ENCODE measurements at regions not wholly inside any gene's neighbourhood (a gene's known extent, or its start where the extent isn't known, plus 50 kb on each side); places are given as distances from the start of the nearest gene placed in this dataset.

DNA sequence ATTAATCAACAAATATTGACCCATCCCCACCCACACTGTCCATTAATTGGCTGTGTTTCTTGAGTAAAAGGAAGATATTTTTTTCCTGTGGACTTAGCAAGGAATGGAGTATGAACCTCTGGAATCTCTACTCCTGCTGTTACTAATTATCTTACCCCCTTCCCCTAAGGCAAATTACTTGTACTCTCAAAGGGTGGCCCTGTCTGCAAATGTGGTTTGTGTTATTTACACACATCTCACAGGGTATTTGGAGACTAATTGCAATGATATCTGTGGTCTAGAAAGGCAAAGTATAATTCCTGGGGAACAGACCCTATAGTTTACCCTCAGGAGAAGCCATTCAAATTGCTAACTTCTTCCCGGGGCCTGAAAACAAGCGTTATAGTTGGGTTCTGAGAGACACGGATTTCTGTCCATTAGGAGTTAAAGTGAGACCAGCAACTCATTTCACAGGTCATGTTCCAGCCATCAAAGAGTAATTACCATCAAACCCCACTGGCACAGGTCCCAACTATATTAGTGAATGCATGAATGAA, 133.0 kb upstream of the RASGEF1B start:
- TF ChIP-seq SIN3A (IDR thresholded peaks at IDR 0.05; ENCODE audit: borderline replicate concordance, insufficient read depth, low read length): no peak
- TF ChIP-seq FOXP2 (optimal IDR thresholded peaks at IDR 0.05; ENCODE audit: borderline replicate concordance, extremely low read depth, extremely low read length, insufficient read depth): no peak
- no peak for TF ChIP-seq POLR2AphosphoS5 (IDR thresholded peaks at IDR 0.05; ENCODE audit: low read depth, low read length)
- TF ChIP-seq REST (IDR thresholded peaks at IDR 0.05; ENCODE audit: insufficient read depth in 1 of 2, low read depth in 2 of 2, low read length in 2 of 2): no peak
- TF ChIP-seq TAF1 (IDR thresholded peaks at IDR 0.05; ENCODE audit: borderline replicate concordance, insufficient read depth, low read length): no peak

GRCh38 chr4:81602854-81603253, 131.1 kb upstream of the RASGEF1B start:
- no peak for TF ChIP-seq FOXP2 (optimal IDR thresholded peaks at IDR 0.05; ENCODE audit: borderline replicate concordance, extremely low read depth, extremely low read length, insufficient read depth)

DNA sequence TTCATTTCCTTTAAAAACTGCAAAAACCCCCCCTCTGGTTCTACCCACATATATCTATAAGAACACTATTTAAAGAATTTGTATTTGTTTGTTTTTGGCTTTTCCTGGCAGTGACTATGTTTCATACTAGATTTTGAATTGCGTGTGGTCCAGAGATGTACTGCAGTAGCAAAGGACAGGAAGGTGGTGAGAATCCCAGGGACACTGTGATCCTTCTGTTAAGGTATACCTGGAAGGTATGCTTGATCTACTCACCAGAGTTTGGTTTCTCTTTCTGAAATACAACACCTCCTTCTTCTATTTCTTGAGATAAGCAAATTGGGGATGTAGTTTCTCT, 129.6 kb upstream of the RASGEF1B start:
- no peak for TF ChIP-seq FOXP2 (optimal IDR thresholded peaks at IDR 0.05; ENCODE audit: borderline replicate concordance, extremely low read depth, extremely low read length, insufficient read depth)
- TF ChIP-seq SIN3A (IDR thresholded peaks at IDR 0.05; ENCODE audit: borderline replicate concordance, insufficient read depth, low read length): no peak
- no peak for TF ChIP-seq REST (IDR thresholded peaks at IDR 0.05; ENCODE audit: insufficient read depth in 1 of 2, low read depth in 2 of 2, low read length in 2 of 2)
- TF ChIP-seq POLR2AphosphoS5 (IDR thresholded peaks at IDR 0.05; ENCODE audit: low read depth, low read length): no peak
- TF ChIP-seq TAF1 (IDR thresholded peaks at IDR 0.05; ENCODE audit: borderline replicate concordance, insufficient read depth, low read length): no peak

DNA sequence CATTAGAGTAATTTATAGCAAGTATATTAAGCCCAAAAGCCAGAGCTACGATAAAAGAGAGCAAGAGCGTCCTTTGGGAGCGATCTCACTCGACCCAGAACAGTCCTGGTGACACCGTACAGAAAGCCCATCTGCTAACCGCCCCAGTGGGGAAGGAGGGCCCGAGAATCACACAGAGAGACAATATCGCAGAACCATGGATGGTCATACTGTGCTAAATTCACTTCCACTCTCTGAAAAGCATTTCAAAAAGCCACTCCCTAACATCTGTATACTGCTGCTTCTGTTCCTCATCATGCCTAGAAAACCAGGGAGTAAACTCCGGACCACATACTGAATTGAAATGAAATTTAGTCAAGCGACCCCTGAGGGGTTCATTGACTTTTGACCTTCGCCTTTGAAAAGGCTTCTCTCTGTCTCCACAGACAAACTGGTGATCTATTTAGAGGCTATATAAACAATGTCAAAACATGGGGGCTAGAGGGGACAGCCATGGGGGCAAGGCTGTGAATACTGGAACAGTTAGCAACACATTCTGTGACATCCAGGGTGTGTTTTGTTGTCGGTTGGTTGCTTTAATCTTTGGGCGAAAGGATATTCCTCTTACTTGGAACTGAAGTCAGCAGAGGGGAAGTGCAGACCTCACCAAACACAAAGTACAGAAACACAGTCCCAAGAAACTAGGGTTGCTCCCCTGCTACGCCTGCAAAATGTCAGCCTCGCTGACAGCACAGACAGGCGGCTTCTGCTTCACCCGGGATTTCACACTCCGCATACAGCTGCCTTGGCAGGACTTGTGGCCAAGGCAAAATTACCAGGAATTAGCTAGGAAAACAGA, 129.0 kb upstream of the RASGEF1B start:
- TF ChIP-seq FOXP2 (optimal IDR thresholded peaks at IDR 0.05; ENCODE audit: borderline replicate concordance, extremely low read depth, extremely low read length, insufficient read depth): no peak
- no peak for TF ChIP-seq TAF1 (IDR thresholded peaks at IDR 0.05; ENCODE audit: borderline replicate concordance, insufficient read depth, low read length)
- TF ChIP-seq REST (IDR thresholded peaks at IDR 0.05; ENCODE audit: insufficient read depth in 1 of 2, low read depth in 2 of 2, low read length in 2 of 2): no peak
- TF ChIP-seq POLR2AphosphoS5 (IDR thresholded peaks at IDR 0.05; ENCODE audit: low read depth, low read length): no peak
- TF ChIP-seq SIN3A (IDR thresholded peaks at IDR 0.05; ENCODE audit: borderline replicate concordance, insufficient read depth, low read length): no peak

DNA sequence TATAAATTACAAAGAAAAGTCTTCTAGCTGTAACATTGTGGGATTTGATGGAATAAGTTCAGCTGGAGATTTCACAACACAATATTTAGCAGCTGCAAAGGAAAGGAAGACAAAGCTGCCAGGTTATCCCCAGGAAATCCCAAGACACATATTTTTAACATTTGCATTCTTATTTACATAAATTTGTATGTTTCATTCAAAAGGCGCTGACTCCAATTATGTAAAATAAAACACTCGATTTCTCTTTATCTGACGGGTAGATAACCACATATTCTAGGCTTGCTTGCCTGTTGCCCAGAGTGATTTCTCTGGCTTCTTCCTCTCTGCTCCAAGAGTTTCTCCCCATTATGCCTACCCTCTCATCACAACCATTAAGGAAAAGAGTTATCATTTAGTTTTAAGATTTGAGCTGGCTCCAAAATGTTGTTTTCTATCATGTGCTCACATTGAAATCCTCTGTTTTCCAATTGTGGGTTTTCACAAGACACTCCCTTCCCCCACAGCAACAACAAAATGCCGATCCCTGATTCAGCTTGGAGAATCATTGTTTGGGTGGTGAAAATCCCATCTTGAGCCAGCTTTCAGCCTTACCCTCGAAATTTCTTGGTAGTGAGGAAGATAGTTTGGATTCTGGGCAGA, 128.2 kb upstream of the RASGEF1B start:
- no peak for TF ChIP-seq TAF1 (IDR thresholded peaks at IDR 0.05; ENCODE audit: borderline replicate concordance, insufficient read depth, low read length)
- no peak for TF ChIP-seq REST (IDR thresholded peaks at IDR 0.05; ENCODE audit: insufficient read depth in 1 of 2, low read depth in 2 of 2, low read length in 2 of 2)
- TF ChIP-seq FOXP2 (optimal IDR thresholded peaks at IDR 0.05; ENCODE audit: borderline replicate concordance, extremely low read depth, extremely low read length, insufficient read depth): no peak
- no peak for TF ChIP-seq POLR2AphosphoS5 (IDR thresholded peaks at IDR 0.05; ENCODE audit: low read depth, low read length)
- no peak for TF ChIP-seq SIN3A (IDR thresholded peaks at IDR 0.05; ENCODE audit: borderline replicate concordance, insufficient read depth, low read length)
